Smooth muscle cell (in vitro differentiated cells): ENCODE measurements at regions not wholly inside any gene's neighbourhood (a gene's known extent, or its start where the extent isn't known, plus 50 kb on each side); places are given as distances from the start of the nearest gene placed in this dataset.
A peak's percentile ranks its signal among the peaks of the same experiment; 100 is the strongest.

Experiments
- DNase-seq: peaks from one replicate; lab custom pipeline; 2025; ENCODE audit not compliant: unreplicated experiment; lab: John Stamatoyannopoulos, UW
- H2AFZ ChIP-seq: fragments of 200-600 bp; sonication (generic); 2 replicates; pipeline ENCODE4 v1.6.0; 2016; ENCODE audit warnings: antibody characterized with exemption, low read depth, mild to moderate bottlenecking
- H3F3A ChIP-seq: fragments of 200-600 bp; sonication (generic); 2 replicates; pipeline ENCODE4 v1.6.0; 2017; ENCODE audit warnings: antibody characterized with exemption, low read depth
- H3K27ac ChIP-seq: fragments of 200-600 bp; sonication (generic); 2 replicates; pipeline ENCODE4 v1.5.1; 2016; ENCODE audit warnings: low read depth, mild to moderate bottlenecking
- H3K27me3 ChIP-seq: fragments of 200-600 bp; sonication (generic); 2 replicates; pipeline ENCODE4 v1.6.1; 2016; ENCODE audit warnings: low read depth, mild to moderate bottlenecking
- H3K36me3 ChIP-seq: fragments of 200-600 bp; sonication (generic); 2 replicates; pipeline ENCODE4 v1.5.1; 2016; ENCODE audit warnings: low read depth
- H3K4me1 ChIP-seq: fragments of 200-600 bp; sonication (generic); 2 replicates; pipeline ENCODE4 v1.5.1; 2016; ENCODE audit warnings: low read depth
- H3K4me2 ChIP-seq: fragments of 200-600 bp; sonication (generic); 2 replicates; pipeline ENCODE4 v1.6.0; 2016; ENCODE audit warnings: mild to moderate bottlenecking
- H3K4me3 ChIP-seq: fragments of 200-600 bp; sonication (generic); 2 replicates; pipeline ENCODE4 v1.5.1; 2016; ENCODE audit warnings: mild to moderate bottlenecking
- H3K79me2 ChIP-seq: fragments of 200-600 bp; sonication (generic); 2 replicates; pipeline ENCODE4 v1.6.0; 2016; ENCODE audit warnings: low read depth, mild to moderate bottlenecking
- H3K9ac ChIP-seq: fragments of 200-600 bp; sonication (generic); 2 replicates; pipeline ENCODE4 v1.6.0; 2016; ENCODE audit warnings: low read depth
- H3K9me3 ChIP-seq: fragments of 200-600 bp; sonication (generic); replicated peaks from 2 replicates; pipeline ENCODE4 v1.5.1; 2016; ENCODE audit warnings: low read depth
- H4K20me1 ChIP-seq: fragments of 200-600 bp; sonication (generic); 2 replicates; pipeline ENCODE4 v1.6.0; 2016; ENCODE audit warnings: low read depth
- CTCF ChIP-seq: fragments of 200-600 bp; sonication (generic); IDR thresholded peaks from 2 replicates; pipeline ENCODE4 v1.5.1; 2017; ENCODE audit warnings: borderline replicate concordance, mild to moderate bottlenecking, antibody characterized with exemption; ENCODE audit not compliant: insufficient read depth, poor library complexity, severe bottlenecking
- WGBS: methylation state at CpG from one replicate; pipeline ENCODE4 v1.1.7; 2016; ENCODE audit warnings: low lambda C conversion rate; 5-methylcytosine and 5-hydroxymethylcytosine counted together

- Histone ChIP-seq H3K27ac (no peak overlapping the region), H3K9me3 (no peaks in the 10 kb centered on the region), H3K27me3 (no peaks in the 10 kb centered on the region), H3K36me3 (no peaks in the 10 kb centered on the region), H3K4me2 (peak overlapping the region; percentile 67), H3K9ac (no peak overlapping the region), H3F3A (no peaks in the 10 kb centered on the region), H3K4me3 (no peak overlapping the region), H3K4me1 (no peaks in the 10 kb centered on the region), H2AFZ (no peak overlapping the region), H4K20me1 (no peaks in the 10 kb centered on the region), H3K79me2 (no peaks in the 10 kb centered on the region)
- TF ChIP-seq CTCF, result no peak
- no peak for DNase-seq
- WGBS, result 11% methylated on average over 3 of the region's 3 CpGs
Observed at GRCh38 chr1:103180660-103181059, 72.3 kb upstream of the COL11A1 start.

- Histone ChIP-seq H3K27ac (no peak overlapping the region), H3K36me3 (no peaks in the 10 kb centered on the region), H3K4me2 (peak overlapping the region; percentile 25), H3K4me1 (no peaks in the 10 kb centered on the region), H3K9me3 (no peaks in the 10 kb centered on the region), H3F3A (no peaks in the 10 kb centered on the region), H3K9ac (no peak overlapping the region), H3K79me2 (no peaks in the 10 kb centered on the region), H2AFZ (no peak overlapping the region), H3K27me3 (no peaks in the 10 kb centered on the region), H4K20me1 (no peaks in the 10 kb centered on the region), H3K4me3 (no peak overlapping the region)
- no peak for TF ChIP-seq CTCF
- 56% methylated on average over 6 of the region's 6 CpGs for WGBS
- DNase-seq, result no peak
Observed at GRCh38 chr1:103177108-103177775, 68.9 kb upstream of the COL11A1 start.

- H4K20me1 ChIP-seq, result no peaks in the 10 kb centered on the region
- H3K9ac ChIP-seq, result no peak overlapping the region
- no peaks in the 10 kb centered on the region for H3K36me3 ChIP-seq
- H3F3A ChIP-seq, result no peaks in the 10 kb centered on the region
- WGBS, result 62% methylated on average over 1 of the region's 1 CpG
- H3K4me2 ChIP-seq, result no peak overlapping the region
- no peak overlapping the region for H3K4me3 ChIP-seq
- TF ChIP-seq CTCF, result no peak
- H2AFZ ChIP-seq, result peak overlapping the region; percentile 9
- no peaks in the 10 kb centered on the region for H3K79me2 ChIP-seq
- H3K4me1 ChIP-seq, result no peaks in the 10 kb centered on the region
- H3K27me3 ChIP-seq, result no peaks in the 10 kb centered on the region
- no peaks in the 10 kb centered on the region for H3K9me3 ChIP-seq
- DNase-seq, result no peak
- H3K27ac ChIP-seq, result no peak overlapping the region
Observed at GRCh38 chr1:103171041-103171590, 62.8 kb upstream of the COL11A1 start.

- no peaks in the 10 kb centered on the region for H3F3A ChIP-seq
- DNase-seq, result no peak
- no peak overlapping the region for H3K9ac ChIP-seq
- no peaks in the 10 kb centered on the region for H3K79me2 ChIP-seq
- H3K4me1 ChIP-seq, result no peaks in the 10 kb centered on the region
- no peak overlapping the region for H3K4me3 ChIP-seq
- TF ChIP-seq CTCF, result no peak
- H2AFZ ChIP-seq, result peak overlapping the region; percentile 9
- H3K9me3 ChIP-seq, result no peaks in the 10 kb centered on the region
- no peaks in the 10 kb centered on the region for H4K20me1 ChIP-seq
- WGBS, result 94% methylated on average over 7 of the region's 7 CpGs
- no peaks in the 10 kb centered on the region for H3K36me3 ChIP-seq
- H3K27ac ChIP-seq, result no peak overlapping the region
- no peaks in the 10 kb centered on the region for H3K27me3 ChIP-seq
- no peak overlapping the region for H3K4me2 ChIP-seq
Observed at GRCh38 chr1:103170609-103171008, 62.3 kb upstream of the COL11A1 start.
